Activated CD8-positive, alpha-beta memory T cell treated with anti-CD3 and anti-CD28 coated beads, Interleukin-2, amount 10 ng/mL, durations not matched to agents 7 days and 5 days (primary cell): ENCODE measurements at regions not wholly inside any gene's neighbourhood (a gene's known extent, or its start where the extent isn't known, plus 50 kb on each side); places are given as distances from the start of the nearest gene placed in this dataset.

Experiments used
- ATAC-seq: fragments of 150-1000 bp; cut with Tn5 transposase; one replicate; pipeline ENCODE4 v1.10.0; 2021; ENCODE audit warnings: moderate library complexity
- CTCF ChIA-PET: fragments of 350-600 bp; sonication (Branson Sonifier 250); formaldehyde crosslinking; loops from one replicate; lab custom pipeline; 2021; ENCODE audit warnings: antibody characterized with exemption; lab: Charles Lee
- DNase-seq: peaks from one replicate; pipeline ENCODE4 v3.0.0-alpha.2; 2020
- H3K27ac Mint-ChIP-seq: one replicate; pipeline ENCODE4 v1.8.0; 2021; ENCODE audit warnings: mild to moderate bottlenecking, mixed read lengths
- H3K27me3 Mint-ChIP-seq: one replicate; pipeline ENCODE4 v1.8.0; 2021; ENCODE audit warnings: mixed read lengths
- H3K36me3 Mint-ChIP-seq: one replicate; pipeline ENCODE4 v1.8.0; 2021; ENCODE audit warnings: mild to moderate bottlenecking, mixed read lengths
- H3K4me1 Mint-ChIP-seq: one replicate; pipeline ENCODE4 v1.8.0; 2021; ENCODE audit warnings: mixed read lengths
- H3K4me3 Mint-ChIP-seq: one replicate; pipeline ENCODE4 v1.8.0; 2021; ENCODE audit warnings: mild to moderate bottlenecking, moderate library complexity, mixed read lengths
- H3K9me3 Mint-ChIP-seq: one replicate; pipeline ENCODE4 v1.8.0; 2022; ENCODE audit warnings: low read depth, mixed read lengths

DNA sequence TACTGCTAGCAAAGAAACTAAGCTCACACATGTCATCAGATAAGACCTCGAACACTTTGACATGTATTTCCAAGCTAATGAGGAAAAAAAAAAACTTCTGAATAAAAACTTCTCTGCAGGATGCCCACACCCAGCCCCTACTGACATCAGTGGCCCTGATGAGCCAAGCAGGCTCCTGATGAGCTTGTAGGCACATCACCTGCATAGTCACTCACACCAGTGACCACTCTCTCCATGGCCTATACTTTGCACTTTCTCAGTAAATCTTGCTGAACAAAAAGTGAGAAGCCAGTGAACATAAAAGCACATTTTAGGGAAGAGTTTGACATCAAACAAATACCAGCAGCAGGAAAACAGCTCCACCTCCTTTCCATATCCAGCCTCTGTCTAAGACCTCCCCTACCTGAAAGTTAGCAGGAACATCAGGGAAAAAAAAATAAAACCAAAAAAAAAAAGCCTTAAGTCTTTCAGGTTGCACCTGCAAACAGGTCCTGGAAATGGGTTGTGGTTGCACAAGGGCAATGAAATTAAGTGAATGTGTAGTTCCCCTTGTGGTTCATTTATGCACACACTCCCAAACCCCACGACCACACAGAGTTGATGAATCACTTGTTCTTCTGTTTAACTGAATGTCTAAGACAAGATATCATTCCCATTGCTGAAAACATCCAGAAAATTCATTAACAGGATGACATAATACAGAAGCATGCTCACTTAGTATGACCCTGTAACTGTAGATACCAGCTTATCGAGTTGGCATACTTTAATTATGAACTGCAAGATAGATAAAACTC, 205.2 kb upstream of the PDE1C start:
- no peak overlapping the region for H3K27ac Mint-ChIP-seq
- DNase-seq (peak; percentile 51), ATAC-seq (no peak)
- H3K27me3 Mint-ChIP-seq: peaks cover 23% of the 10 kb centered on the region
- peaks cover 7% of the 10 kb centered on the region for H3K4me1 Mint-ChIP-seq
- no peaks in the 10 kb centered on the region for H3K36me3 Mint-ChIP-seq
- H3K4me3 Mint-ChIP-seq: no peak overlapping the region
- CTCF ChIA-PET: no interaction called here
- H3K9me3 Mint-ChIP-seq: no peaks in the 10 kb centered on the region

DNA sequence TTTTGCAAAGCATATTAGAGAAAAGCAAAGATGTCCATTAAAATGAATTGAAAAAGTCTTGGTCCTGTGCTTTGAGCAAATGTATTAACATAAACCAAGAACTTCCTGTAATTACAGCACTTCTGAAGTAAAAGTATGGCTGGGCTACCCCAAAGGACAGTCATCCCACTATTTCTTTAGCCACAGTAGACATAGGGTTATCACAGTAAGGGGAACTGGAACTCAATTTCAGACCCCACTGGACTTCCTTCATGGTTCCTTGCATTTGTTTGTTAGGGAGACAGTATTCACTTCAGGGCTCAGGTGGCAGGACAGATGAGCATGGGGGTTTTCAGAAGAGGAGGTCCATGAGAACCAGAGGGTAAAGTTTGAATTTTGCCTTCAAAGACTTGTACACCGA, 203.1 kb upstream of the PDE1C start:
- Mint-ChIP-seq H3K27me3 (peaks cover 13% of the 10 kb centered on the region), H3K4me1 (peaks cover 7% of the 10 kb centered on the region), H3K27ac (no peak overlapping the region), H3K9me3 (no peaks in the 10 kb centered on the region), H3K4me3 (no peak overlapping the region), H3K36me3 (no peaks in the 10 kb centered on the region)
- ATAC-seq (no peak), DNase-seq (no peak)
- CTCF ChIA-PET: no interaction called here

- H3K4me1 Mint-ChIP-seq: no peaks in the 10 kb centered on the region
- H3K27me3 Mint-ChIP-seq: no peaks in the 10 kb centered on the region
- DNase-seq (no peak), ATAC-seq (no peak)
- CTCF ChIA-PET: no interaction called here
- H3K9me3 Mint-ChIP-seq: no peaks in the 10 kb centered on the region
- H3K4me3 Mint-ChIP-seq: no peak overlapping the region
- no peaks in the 10 kb centered on the region for H3K36me3 Mint-ChIP-seq
- H3K27ac Mint-ChIP-seq: no peak overlapping the region
Measured at GRCh38 chr7:32266932-32267475, 196.8 kb upstream of the PDE1C start.

DNA sequence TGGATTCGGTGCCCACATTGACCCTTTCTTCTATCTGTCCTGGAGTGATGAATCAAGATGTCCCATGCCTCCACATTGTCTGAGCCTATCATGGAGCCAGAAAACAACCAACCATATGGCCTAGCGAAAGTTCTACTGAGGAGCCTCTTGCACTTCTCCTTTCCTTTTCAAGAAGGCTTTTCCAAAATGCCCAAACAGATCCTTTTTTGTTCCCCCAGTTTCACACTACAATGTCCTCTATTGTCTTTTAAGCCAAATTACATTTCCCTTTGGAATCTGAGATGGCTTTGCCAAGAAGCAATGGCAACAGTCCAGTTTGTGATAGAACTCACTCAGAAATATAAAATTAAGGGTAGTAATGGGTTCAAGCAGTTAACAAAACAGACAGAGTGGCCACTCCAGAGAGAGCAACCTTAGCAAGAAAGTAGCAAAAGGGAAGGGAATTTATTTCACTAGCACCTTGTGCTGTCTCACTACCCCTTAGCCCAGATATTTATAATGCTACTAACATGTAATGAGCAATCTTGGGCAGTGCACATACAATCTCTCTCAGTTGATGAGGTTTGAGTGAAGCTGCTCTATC, 194.6 kb upstream of the PDE1C start:
- no peak overlapping the region for H3K4me3 Mint-ChIP-seq

GRCh38 chr7:32263611-32264010, 193.4 kb upstream of the PDE1C start:
- H3K27me3 Mint-ChIP-seq: no peaks in the 10 kb centered on the region
- H3K4me3 Mint-ChIP-seq: no peak overlapping the region
- CTCF ChIA-PET: no interaction called here
- H3K36me3 Mint-ChIP-seq: no peaks in the 10 kb centered on the region
- H3K9me3 Mint-ChIP-seq: no peaks in the 10 kb centered on the region
- H3K27ac Mint-ChIP-seq: no peak overlapping the region
- no peak for ATAC-seq
- no peaks in the 10 kb centered on the region for H3K4me1 Mint-ChIP-seq
- DNase-seq: no peak

More for the DNA sequence above, 194.6 kb upstream of the PDE1C start:
- no peak for ATAC-seq
- no peak for DNase-seq
- H3K4me1 Mint-ChIP-seq: no peaks in the 10 kb centered on the region
- no peaks in the 10 kb centered on the region for H3K9me3 Mint-ChIP-seq
- CTCF ChIA-PET: no interaction called here
- H3K36me3 Mint-ChIP-seq: no peaks in the 10 kb centered on the region
- H3K27me3 Mint-ChIP-seq: no peaks in the 10 kb centered on the region
- no peak overlapping the region for H3K27ac Mint-ChIP-seq

DNA sequence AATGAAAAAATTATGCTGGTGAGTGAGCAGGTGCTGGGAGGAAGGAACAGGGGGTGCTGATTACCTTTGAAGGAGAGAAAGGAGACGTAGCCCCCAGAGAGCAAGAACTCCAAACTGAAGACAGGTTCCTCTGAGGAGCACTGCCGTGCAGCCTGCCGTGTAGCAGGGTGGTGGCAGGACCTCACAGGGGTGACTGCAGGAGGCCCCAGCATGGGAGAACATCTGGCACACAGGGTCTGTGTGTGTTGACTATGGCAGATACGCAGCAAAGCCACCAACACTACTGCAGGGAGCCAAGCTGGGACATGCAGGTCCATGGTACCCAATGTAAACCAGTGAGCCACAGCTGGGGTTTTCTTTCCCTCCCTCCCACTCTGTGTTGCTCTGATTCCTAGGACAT, 192.1 kb upstream of the PDE1C start:
- CTCF ChIA-PET: no interaction called here
- Mint-ChIP-seq H3K9me3 (no peaks in the 10 kb centered on the region), H3K27ac (no peak overlapping the region), H3K36me3 (no peaks in the 10 kb centered on the region), H3K4me1 (no peaks in the 10 kb centered on the region), H3K27me3 (no peaks in the 10 kb centered on the region), H3K4me3 (no peak overlapping the region)
- ATAC-seq: no peak
- no peak for DNase-seq

DNA sequence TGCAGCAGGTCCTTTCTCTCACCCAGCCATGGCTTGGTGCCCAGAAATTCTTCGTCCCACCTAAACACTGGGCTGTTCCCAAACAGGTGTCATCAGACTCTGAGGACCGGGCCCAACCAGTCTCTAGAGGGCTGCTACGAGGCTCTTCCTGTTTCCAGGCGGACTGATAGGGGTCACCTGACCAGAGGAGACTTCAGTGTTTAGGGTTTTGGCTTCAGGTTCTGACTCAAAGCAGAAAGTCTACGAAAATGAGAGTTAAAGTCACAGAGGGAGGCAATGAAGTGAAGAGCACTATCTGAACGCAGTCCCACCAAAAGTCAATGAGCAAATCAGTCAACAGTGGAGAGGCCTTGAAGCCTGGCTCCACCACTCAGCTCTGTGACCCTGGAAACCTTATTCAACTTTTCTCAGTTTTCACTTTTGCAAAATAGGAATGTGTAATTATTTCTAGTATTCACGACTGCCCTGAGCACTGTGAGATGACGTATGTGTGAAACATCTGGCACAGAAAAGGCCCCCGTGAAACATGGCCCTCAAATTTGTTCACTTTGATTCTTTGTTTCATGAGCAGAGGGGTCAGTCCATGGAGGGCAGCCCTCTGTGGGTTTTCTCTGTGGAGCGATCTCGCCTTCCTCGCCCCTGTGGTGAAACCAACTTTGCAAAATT, 189.9 kb upstream of the PDE1C start:
- H3K27ac Mint-ChIP-seq: no peak overlapping the region
- H3K9me3 Mint-ChIP-seq: no peaks in the 10 kb centered on the region
- H3K27me3 Mint-ChIP-seq: no peaks in the 10 kb centered on the region
- DNase-seq: no peak
- CTCF ChIA-PET: no interaction called here
- no peaks in the 10 kb centered on the region for H3K36me3 Mint-ChIP-seq
- ATAC-seq: no peak
- H3K4me1 Mint-ChIP-seq: no peaks in the 10 kb centered on the region
- H3K4me3 Mint-ChIP-seq: no peak overlapping the region

- CTCF ChIA-PET: no interaction called here
- no peak for DNase-seq
- no peaks in the 10 kb centered on the region for H3K36me3 Mint-ChIP-seq
- H3K9me3 Mint-ChIP-seq: no peaks in the 10 kb centered on the region
- H3K27me3 Mint-ChIP-seq: no peaks in the 10 kb centered on the region
- no peaks in the 10 kb centered on the region for H3K4me1 Mint-ChIP-seq
- H3K27ac Mint-ChIP-seq: no peak overlapping the region
- ATAC-seq: no peak
- H3K4me3 Mint-ChIP-seq: no peak overlapping the region
Measured at GRCh38 chr7:32258265-32258664, 188.1 kb upstream of the PDE1C start.

DNA sequence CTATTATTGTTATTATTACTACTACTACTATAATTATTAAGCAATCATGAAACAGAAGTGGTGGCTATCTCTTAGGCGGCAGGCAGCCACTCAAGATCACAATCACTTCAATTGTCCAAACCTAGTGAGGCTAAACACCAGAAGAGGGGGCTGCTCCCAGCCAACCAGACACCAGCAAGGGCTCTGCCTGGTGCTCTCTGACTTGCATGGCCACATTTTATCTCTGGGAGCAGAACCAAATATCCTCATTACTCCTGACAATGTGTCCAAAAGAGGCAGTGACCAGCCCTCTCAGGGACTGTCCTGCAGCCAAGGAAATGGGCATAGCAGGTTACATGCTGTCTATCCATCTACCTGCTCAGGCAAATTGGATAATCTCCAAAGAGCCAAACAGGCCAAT, 187.4 kb upstream of the PDE1C start:
- Mint-ChIP-seq H3K27ac (no peak overlapping the region), H3K4me3 (no peak overlapping the region), H3K4me1 (no peaks in the 10 kb centered on the region), H3K9me3 (no peaks in the 10 kb centered on the region), H3K36me3 (no peaks in the 10 kb centered on the region), H3K27me3 (no peaks in the 10 kb centered on the region)
- DNase-seq (no peak), ATAC-seq (no peak)
- CTCF ChIA-PET: no interaction called here

DNA sequence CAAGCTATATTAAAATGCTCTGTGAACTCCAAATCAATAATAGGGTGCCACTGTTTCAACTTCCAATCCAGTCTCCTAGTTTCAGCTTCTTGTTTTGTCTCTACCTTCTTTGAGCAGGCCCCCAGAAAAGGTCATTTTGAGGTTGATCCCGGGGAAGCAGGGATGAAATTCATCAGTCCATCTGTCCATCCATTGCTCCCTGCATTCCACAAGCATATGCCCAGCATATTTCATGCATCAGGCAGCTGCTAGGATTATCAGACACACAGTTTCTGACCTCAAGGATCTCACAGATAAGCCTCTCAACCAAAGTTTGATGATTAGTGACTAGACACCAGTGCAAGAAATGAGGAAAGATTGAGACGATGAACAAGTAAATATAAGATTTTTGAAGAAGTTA, 186.6 kb upstream of the PDE1C start:
- H3K4me1 Mint-ChIP-seq: no peaks in the 10 kb centered on the region
- no peaks in the 10 kb centered on the region for H3K27me3 Mint-ChIP-seq
- no peak overlapping the region for H3K27ac Mint-ChIP-seq
- DNase-seq: no peak
- ATAC-seq: no peak
- CTCF ChIA-PET: no interaction called here
- no peaks in the 10 kb centered on the region for H3K9me3 Mint-ChIP-seq
- no peaks in the 10 kb centered on the region for H3K36me3 Mint-ChIP-seq
- H3K4me3 Mint-ChIP-seq: no peak overlapping the region

DNA sequence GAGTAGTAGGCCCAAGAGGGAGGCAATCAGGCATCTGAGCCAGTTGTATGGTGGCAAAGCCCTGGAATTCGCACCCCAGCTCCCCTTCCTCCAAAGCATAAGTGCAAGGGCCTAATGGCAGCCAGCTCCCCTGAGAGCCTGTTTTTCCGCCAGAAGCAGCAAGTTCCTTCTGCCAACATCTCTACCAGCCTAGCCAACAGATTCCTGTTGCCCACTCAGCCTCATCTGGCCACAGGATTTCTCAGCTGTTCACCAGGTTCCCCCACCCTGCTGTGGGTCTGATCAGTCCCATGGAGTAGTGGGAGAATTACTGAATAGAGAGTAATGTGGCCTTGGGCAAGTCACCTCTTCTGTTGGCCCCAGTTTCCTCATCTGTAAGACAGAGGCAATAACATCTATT, 186.2 kb upstream of the PDE1C start:
- no peak overlapping the region for H3K4me3 Mint-ChIP-seq
- CTCF ChIA-PET: no interaction called here

DNA sequence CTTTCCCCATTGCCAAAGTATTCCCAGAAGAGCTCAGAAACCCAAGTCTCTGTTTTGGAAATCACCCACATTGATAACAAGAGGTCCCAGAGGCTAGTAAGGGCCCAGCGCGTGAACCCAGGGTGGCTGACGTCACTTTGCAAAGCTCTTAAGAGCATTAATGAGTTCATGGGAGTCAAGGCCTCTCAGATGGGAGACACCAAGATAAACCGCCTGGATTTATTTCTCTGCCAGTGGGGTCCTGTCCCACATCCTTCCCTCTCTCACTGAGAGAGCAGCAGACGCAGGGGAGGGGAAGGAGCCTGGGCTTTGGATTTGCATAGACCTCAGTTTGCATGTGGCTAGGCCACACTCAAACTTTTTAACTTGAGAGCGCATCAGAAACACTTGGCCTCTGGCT, 184.8 kb upstream of the PDE1C start:
- ATAC-seq (no peak), DNase-seq (no peak)
- no peak overlapping the region for H3K27ac Mint-ChIP-seq
- CTCF ChIA-PET: no interaction called here
- H3K27me3 Mint-ChIP-seq: no peaks in the 10 kb centered on the region
- H3K9me3 Mint-ChIP-seq: no peaks in the 10 kb centered on the region
- H3K4me1 Mint-ChIP-seq: peaks cover 4% of the 10 kb centered on the region
- no peaks in the 10 kb centered on the region for H3K36me3 Mint-ChIP-seq
- H3K4me3 Mint-ChIP-seq: no peak overlapping the region

More for the DNA sequence above, 186.2 kb upstream of the PDE1C start:
- H3K36me3 Mint-ChIP-seq: no peaks in the 10 kb centered on the region
- H3K9me3 Mint-ChIP-seq: no peaks in the 10 kb centered on the region
- no peaks in the 10 kb centered on the region for H3K27me3 Mint-ChIP-seq
- ATAC-seq: no peak
- no peak for DNase-seq
- peaks cover under 1% of the 10 kb centered on the region for H3K4me1 Mint-ChIP-seq
- H3K27ac Mint-ChIP-seq: no peak overlapping the region

DNA sequence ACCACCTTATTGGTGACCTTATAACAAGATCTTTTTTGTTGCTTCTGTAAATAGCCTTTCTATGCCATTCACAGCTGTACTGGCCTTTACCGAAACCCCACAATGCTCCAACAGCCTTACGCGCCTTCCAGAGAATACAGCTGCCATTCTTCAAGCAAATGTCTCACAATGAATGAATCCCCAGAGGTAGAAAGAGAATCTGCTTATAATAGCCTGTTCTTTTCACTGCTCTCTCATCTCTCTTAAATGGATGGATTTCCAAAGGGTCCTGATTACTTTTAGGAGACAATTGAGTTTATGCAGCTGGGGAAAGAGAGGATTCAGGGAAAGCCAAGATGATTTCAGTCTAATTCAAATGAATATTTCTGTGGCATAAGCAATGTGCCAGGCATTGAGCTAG, 183.1 kb upstream of the PDE1C start:
- H3K4me3 Mint-ChIP-seq: no peak overlapping the region

DNA sequence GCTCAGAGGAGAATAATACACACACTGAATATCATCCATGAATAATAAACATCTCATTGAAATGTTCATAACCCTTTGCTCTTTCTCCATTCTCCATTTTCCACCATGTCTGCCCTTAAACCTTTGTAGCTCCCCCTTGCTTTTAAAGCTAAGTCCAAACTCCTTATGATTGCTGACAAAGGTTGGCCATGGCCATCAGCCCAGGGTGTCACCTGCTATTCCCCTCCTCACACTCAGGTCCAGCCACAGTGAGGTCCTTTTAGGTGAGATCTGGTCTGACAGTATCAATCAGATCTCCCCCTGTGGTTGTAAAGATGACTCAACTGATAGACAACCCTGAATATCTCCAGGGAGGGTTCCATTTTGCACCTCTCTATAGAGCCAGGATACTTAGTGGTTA, 181.5 kb upstream of the PDE1C start:
- H3K4me3 Mint-ChIP-seq: no peak overlapping the region
- H3K9me3 Mint-ChIP-seq: no peaks in the 10 kb centered on the region
- no peak for ATAC-seq
- CTCF ChIA-PET: no interaction called here
- peaks cover 4% of the 10 kb centered on the region for H3K4me1 Mint-ChIP-seq
- no peaks in the 10 kb centered on the region for H3K36me3 Mint-ChIP-seq
- no peak for DNase-seq
- no peak overlapping the region for H3K27ac Mint-ChIP-seq
- H3K27me3 Mint-ChIP-seq: no peaks in the 10 kb centered on the region

More for the DNA sequence above, 183.1 kb upstream of the PDE1C start:
- ATAC-seq (no peak), DNase-seq (no peak)
- Mint-ChIP-seq H3K4me1 (peaks cover 4% of the 10 kb centered on the region), H3K36me3 (no peaks in the 10 kb centered on the region), H3K9me3 (no peaks in the 10 kb centered on the region), H3K27ac (no peak overlapping the region), H3K27me3 (no peaks in the 10 kb centered on the region)
- CTCF ChIA-PET: no interaction called here
